ENCODE measurements at regions not wholly inside any gene's neighbourhood (a gene's known extent, or its start where the extent isn't known, plus 50 kb on each side); places are given as distances from the start of the nearest gene placed in this dataset.

DNA sequence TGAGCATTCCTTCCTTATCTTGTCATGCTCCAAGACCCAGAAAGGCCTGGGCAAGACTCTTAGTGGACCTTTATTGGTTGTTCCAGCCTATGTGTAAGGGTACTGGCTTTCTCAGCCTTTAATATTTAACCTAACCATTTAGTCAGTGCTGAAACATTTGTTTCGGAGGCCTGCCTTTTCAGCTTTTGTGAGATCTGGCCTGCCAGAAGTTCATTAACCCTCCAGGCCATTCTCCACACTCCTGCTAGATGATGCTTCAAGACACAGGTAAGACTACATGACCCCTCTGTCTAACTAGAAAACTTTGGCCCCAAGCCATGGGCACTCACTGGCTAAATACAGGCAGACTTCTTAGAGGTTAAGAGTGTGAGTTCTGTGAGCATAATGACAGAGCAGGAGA is 138.4 kb upstream of the ZP4 start:
- TF ChIP-seq, protein P1, sequence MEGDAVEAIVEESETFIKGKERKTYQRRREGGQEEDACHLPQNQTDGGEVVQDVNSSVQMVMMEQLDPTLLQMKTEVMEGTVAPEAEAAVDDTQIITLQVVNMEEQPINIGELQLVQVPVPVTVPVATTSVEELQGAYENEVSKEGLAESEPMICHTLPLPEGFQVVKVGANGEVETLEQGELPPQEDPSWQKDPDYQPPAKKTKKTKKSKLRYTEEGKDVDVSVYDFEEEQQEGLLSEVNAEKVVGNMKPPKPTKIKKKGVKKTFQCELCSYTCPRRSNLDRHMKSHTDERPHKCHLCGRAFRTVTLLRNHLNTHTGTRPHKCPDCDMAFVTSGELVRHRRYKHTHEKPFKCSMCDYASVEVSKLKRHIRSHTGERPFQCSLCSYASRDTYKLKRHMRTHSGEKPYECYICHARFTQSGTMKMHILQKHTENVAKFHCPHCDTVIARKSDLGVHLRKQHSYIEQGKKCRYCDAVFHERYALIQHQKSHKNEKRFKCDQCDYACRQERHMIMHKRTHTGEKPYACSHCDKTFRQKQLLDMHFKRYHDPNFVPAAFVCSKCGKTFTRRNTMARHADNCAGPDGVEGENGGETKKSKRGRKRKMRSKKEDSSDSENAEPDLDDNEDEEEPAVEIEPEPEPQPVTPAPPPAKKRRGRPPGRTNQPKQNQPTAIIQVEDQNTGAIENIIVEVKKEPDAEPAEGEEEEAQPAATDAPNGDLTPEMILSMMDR (IDR thresholded peaks at IDR 0.05): no peak
- TF ChIP-seq POLR2A (IDR thresholded peaks at IDR 0.05): no peak
